ENCODE measurements at regions not wholly inside any gene's neighbourhood (a gene's known extent, or its start where the extent isn't known, plus 50 kb on each side); places are given as distances from the start of the nearest gene placed in this dataset.

DNA sequence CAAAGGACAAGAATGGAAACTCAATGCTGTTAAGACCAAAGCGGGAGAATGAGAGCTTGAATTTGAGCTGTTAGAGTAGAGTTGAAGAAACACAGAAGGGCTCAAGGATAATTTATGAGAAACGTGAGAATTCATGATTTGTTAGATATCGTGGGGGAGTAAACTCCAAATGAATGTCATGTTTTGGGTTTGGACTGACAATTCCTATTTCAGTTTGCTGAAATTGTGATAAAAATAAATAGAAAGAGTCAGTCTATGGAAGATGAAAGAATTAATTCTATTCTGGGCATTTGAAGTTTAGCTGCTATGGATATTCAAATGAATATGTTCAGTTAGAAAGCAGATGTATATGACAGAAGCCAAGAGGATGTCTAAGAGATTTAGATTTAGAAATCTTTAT lies 723.4 kb upstream of the PIK3C3 start:
- Histone ChIP-seq H3K36me3 (ENCODE audit: control insufficient read depth in 2 of 4, insufficient read depth in 4 of 4, low read length in 3 of 4) (no peaks in the 10 kb centered on the region), H3K27me3 (replicated peaks in 1 of 4; ENCODE audit: control insufficient read depth in 3 of 4, extremely low read depth in 1 of 4, insufficient read depth in 3 of 4, low read length in 3 of 4) (no peaks in the 10 kb centered on the region), H2BK20ac (ENCODE audit: low read length) (no peak overlapping the region), H3K4me3 (ENCODE audit: extremely low read depth in 1 of 4, insufficient read depth in 2 of 4, low read depth in 3 of 4, low read length in 4 of 4) (no peak overlapping the region), H3K14ac (ENCODE audit: insufficient read length) (no peak overlapping the region), H3K23me2 (ENCODE audit: low read depth, low read length) (no peaks in the 10 kb centered on the region), H2BK15ac (ENCODE audit: low read length) (no peak overlapping the region), H3K4me1 (replicated peaks in 1 of 4; ENCODE audit: control insufficient read depth in 3 of 4, insufficient read depth in 4 of 4, low read length in 3 of 4) (no peaks in the 10 kb centered on the region), H4K91ac (replicated peaks; ENCODE audit: insufficient read length, low read length) (no peak overlapping the region), H2AK5ac (ENCODE audit: low read depth, low read length) (no peak overlapping the region), H2BK5ac (ENCODE audit: low read depth, low read length) (no peak overlapping the region), H3K79me1 (ENCODE audit: low read depth, low read length) (no peaks in the 10 kb centered on the region), H3K4me2 (ENCODE audit: insufficient read depth in 1 of 2, low read depth in 2 of 2, low read length in 2 of 2) (no peak overlapping the region), H2BK120ac (replicated peaks; ENCODE audit: low read depth, low read length) (no peak overlapping the region), H3K9ac (replicated peaks in 1 of 4; ENCODE audit: extremely low read depth in 1 of 4, low read depth in 3 of 4, low read length in 3 of 4) (no peak overlapping the region), H3K27ac (ENCODE audit: low read depth, low read length) (no peak overlapping the region), H2AFZ (ENCODE audit: low read length) (peak overlapping the region; percentile 77; the same call in 1 of the 2 replicates), H4K8ac (ENCODE audit: extremely low read depth, insufficient read depth, low read length) (no peak overlapping the region), H2BK12ac (ENCODE audit: low read depth, low read length) (no peak overlapping the region), H4K20me1 (replicated peaks in 1 of 2; ENCODE audit: control insufficient read depth in 1 of 2, insufficient read depth in 2 of 2, low read length in 2 of 2) (no peaks in the 10 kb centered on the region), H4K5ac (ENCODE audit: insufficient read length, low read depth, low read length) (no peak overlapping the region), H3K4ac (replicated peaks; ENCODE audit: insufficient read length, low read depth, low read length) (no peak overlapping the region), H3K56ac (replicated peaks; ENCODE audit: insufficient read length, low read depth, low read length) (no peak overlapping the region), H3K9me3 (ENCODE audit: insufficient read depth in 2 of 2, low read depth in 1 of 2, low read length in 1 of 2) (no peaks in the 10 kb centered on the region), H3K23ac (ENCODE audit: insufficient read length) (no peak overlapping the region), H3K18ac (ENCODE audit: extremely low read depth, low read length) (no peak overlapping the region), H3K79me2 (ENCODE audit: control insufficient read depth in 1 of 2, insufficient read depth in 2 of 2, low read length in 2 of 2) (no peaks in the 10 kb centered on the region)
- CTCF ChIA-PET (ENCODE audit: partially characterized antibody), result no interaction called here
- DNase-seq (ENCODE audit: low read depth in 1 of 2, low spot score in 2 of 2) (no peak), FAIRE-seq (no peak)
- WGBS, 2 experiments (ENCODE audit: extremely low coverage in 1 of 2, insufficient coverage in 1 of 2, insufficient read length in 1 of 2, insufficient replicate concordance in 2 of 2, low coverage in 1 of 2, low lambda C conversion rate in 2 of 2, missing lambda C conversion rate in 1 of 2), result 91% methylated on average over 3 of the region's 3 CpGs; no CpG with 5 or more reads in 1 of the 2 experiments
- POLR2A ChIA-PET (ENCODE audit: partially characterized antibody), result no interaction called here
- TF ChIP-seq YY1 (IDR thresholded peaks at IDR 0.05; ENCODE audit: low read depth, low read length) (no peak), SIRT6 (IDR thresholded peaks at IDR 0.05; ENCODE audit: low read length) (no peak), GABPA (IDR thresholded peaks at IDR 0.05; ENCODE audit: borderline replicate concordance, insufficient read depth, low read length) (no peak), BCL11A (IDR thresholded peaks at IDR 0.05; ENCODE audit: low read depth in 2 of 2, low read length in 2 of 2) (no peak), ATF3 (IDR thresholded peaks at IDR 0.05; ENCODE audit: insufficient read depth, low read depth, low read length) (no peak), SIN3A (conservative IDR thresholded peaks at IDR 0.05 in 1 of 2, IDR thresholded peaks at IDR 0.05 in 1 of 2; ENCODE audit: low read depth in 1 of 2, low read length in 2 of 2) (no peak), RAD21 (IDR thresholded peaks at IDR 0.05 in 1 of 2, conservative IDR thresholded peaks at IDR 0.05 in 1 of 2; ENCODE audit: low read depth in 2 of 2, low read length in 2 of 2) (no peak), TAF1 (IDR thresholded peaks at IDR 0.05; ENCODE audit: low read depth, low read length) (no peak), EGR1 (IDR thresholded peaks at IDR 0.05; ENCODE audit: borderline replicate concordance, low read depth, low read length) (no peak), SUZ12 (IDR thresholded peaks at IDR 0.05; ENCODE audit: low read length) (no peak), NANOG (IDR thresholded peaks at IDR 0.05; ENCODE audit: insufficient read depth, low read depth, low read length, poor library complexity, severe bottlenecking) (no peak), PHF8 (conservative IDR thresholded peaks at IDR 0.05; ENCODE audit: low read depth, low read length) (no peak), EP300 (IDR thresholded peaks at IDR 0.05; ENCODE audit: borderline replicate concordance in 1 of 2, low read depth in 2 of 2, low read length in 2 of 2) (no peak), RFX5 (IDR thresholded peaks at IDR 0.05; ENCODE audit: borderline replicate concordance, low read depth, low read length) (no peak)

Measured in H1 (cell line).